ENCODE measurements at regions not wholly inside any gene's neighbourhood (a gene's known extent, or its start where the extent isn't known, plus 50 kb on each side); places are given as distances from the start of the nearest gene placed in this dataset.

DNA sequence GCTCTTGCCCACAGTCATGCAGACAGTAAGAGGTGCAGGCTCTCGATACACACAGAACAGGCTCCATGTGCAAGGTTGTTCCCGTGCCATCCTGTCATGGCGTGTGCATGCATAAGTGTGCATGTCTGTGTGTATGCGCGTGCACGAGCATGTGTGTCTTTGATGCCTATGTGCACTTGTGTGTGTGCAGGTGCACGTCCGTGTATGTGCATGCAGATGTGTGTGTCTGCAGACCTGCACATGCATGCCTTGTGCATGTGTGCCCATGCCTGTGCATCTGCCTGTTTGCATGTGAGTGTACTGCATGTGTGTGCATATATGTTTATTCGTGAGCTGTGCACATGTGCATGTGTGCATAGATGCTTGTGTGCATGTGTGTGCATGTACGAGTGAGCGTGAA is 309.8 kb downstream of the TMEM121 start:
- TF ChIP-seq, protein P1, sequence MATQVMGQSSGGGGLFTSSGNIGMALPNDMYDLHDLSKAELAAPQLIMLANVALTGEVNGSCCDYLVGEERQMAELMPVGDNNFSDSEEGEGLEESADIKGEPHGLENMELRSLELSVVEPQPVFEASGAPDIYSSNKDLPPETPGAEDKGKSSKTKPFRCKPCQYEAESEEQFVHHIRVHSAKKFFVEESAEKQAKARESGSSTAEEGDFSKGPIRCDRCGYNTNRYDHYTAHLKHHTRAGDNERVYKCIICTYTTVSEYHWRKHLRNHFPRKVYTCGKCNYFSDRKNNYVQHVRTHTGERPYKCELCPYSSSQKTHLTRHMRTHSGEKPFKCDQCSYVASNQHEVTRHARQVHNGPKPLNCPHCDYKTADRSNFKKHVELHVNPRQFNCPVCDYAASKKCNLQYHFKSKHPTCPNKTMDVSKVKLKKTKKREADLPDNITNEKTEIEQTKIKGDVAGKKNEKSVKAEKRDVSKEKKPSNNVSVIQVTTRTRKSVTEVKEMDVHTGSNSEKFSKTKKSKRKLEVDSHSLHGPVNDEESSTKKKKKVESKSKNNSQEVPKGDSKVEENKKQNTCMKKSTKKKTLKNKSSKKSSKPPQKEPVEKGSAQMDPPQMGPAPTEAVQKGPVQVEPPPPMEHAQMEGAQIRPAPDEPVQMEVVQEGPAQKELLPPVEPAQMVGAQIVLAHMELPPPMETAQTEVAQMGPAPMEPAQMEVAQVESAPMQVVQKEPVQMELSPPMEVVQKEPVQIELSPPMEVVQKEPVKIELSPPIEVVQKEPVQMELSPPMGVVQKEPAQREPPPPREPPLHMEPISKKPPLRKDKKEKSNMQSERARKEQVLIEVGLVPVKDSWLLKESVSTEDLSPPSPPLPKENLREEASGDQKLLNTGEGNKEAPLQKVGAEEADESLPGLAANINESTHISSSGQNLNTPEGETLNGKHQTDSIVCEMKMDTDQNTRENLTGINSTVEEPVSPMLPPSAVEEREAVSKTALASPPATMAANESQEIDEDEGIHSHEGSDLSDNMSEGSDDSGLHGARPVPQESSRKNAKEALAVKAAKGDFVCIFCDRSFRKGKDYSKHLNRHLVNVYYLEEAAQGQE (IDR thresholded peaks at IDR 0.05): no peak
- TF ChIP-seq, protein P2, sequence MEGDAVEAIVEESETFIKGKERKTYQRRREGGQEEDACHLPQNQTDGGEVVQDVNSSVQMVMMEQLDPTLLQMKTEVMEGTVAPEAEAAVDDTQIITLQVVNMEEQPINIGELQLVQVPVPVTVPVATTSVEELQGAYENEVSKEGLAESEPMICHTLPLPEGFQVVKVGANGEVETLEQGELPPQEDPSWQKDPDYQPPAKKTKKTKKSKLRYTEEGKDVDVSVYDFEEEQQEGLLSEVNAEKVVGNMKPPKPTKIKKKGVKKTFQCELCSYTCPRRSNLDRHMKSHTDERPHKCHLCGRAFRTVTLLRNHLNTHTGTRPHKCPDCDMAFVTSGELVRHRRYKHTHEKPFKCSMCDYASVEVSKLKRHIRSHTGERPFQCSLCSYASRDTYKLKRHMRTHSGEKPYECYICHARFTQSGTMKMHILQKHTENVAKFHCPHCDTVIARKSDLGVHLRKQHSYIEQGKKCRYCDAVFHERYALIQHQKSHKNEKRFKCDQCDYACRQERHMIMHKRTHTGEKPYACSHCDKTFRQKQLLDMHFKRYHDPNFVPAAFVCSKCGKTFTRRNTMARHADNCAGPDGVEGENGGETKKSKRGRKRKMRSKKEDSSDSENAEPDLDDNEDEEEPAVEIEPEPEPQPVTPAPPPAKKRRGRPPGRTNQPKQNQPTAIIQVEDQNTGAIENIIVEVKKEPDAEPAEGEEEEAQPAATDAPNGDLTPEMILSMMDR (IDR thresholded peaks at IDR 0.05; ENCODE audit: low read depth, low read length, missing input control): no peak
- TF ChIP-seq EGR1 (IDR thresholded peaks at IDR 0.05; ENCODE audit: low read depth in 2 of 2) (no peak), TAF1 (conservative IDR thresholded peaks at IDR 0.05) (no peak), RAD21 (IDR thresholded peaks at IDR 0.05) (no peak), HNF4G (IDR thresholded peaks at IDR 0.05) (no peak)
- TF ChIP-seq, protein P3, sequence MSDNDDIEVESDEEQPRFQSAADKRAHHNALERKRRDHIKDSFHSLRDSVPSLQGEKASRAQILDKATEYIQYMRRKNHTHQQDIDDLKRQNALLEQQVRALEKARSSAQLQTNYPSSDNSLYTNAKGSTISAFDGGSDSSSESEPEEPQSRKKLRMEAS (IDR thresholded peaks at IDR 0.05): no peak
